Thymus (tissue), 11 donors: ENCODE measurements at regions not wholly inside any gene's neighbourhood (a gene's known extent, or its start where the extent isn't known, plus 50 kb on each side); places are given as distances from the start of the nearest gene placed in this dataset.

Source experiments
- DNase-seq, 9 donors: peaks; one replicate each; pipeline ENCODE4 v3.0.0-alpha.2; 2013; ENCODE audit warnings: low spot score in 9 of 9, low read depth in 6 of 9, missing footprints in 1 of 9
- H3K27ac ChIP-seq, 2 donors: one replicate each; pipeline ENCODE4 v1.5.1; 2013; ENCODE audit warnings: control low read depth in 1 of 2, low read depth in 1 of 2, low read length in 1 of 2, mild to moderate bottlenecking in 1 of 2, moderate library complexity in 1 of 2
- H3K27me3 ChIP-seq, 2 donors: one replicate each; pipeline ENCODE4 v1.5.1; 2013; ENCODE audit warnings: low read length in 1 of 2; ENCODE audit not compliant: control insufficient read depth in 2 of 2, insufficient read depth in 1 of 2
- H3K36me3 ChIP-seq, 2 donors: one replicate each; pipeline ENCODE4 v1.5.1; 2013; ENCODE audit warnings: low read length in 1 of 2, mild to moderate bottlenecking in 1 of 2, moderate library complexity in 1 of 2; ENCODE audit not compliant: control insufficient read depth in 2 of 2, insufficient read depth in 2 of 2
- H3K4me1 ChIP-seq, 2 donors: one replicate each; pipeline ENCODE4 v1.5.1; 2013; ENCODE audit warnings: low read length in 2 of 2; ENCODE audit not compliant: control insufficient read depth in 2 of 2, insufficient read depth in 2 of 2
- H3K4me3 ChIP-seq, 2 donors: one replicate each; pipeline ENCODE4 v1.5.1; 2013; ENCODE audit warnings: low read length in 2 of 2, control low read depth in 1 of 2, mild to moderate bottlenecking in 1 of 2
- H3K9me3 ChIP-seq, 2 donors: one replicate each; pipeline ENCODE4 v1.5.1; 2013; ENCODE audit warnings: low read length in 1 of 2, mild to moderate bottlenecking in 1 of 2; ENCODE audit not compliant: control insufficient read depth in 2 of 2, insufficient read depth in 1 of 2
- WGBS: extraction: QIAGEN DNeasy Blood & Tissue Kit; methylation state at CpG from one replicate; pipeline ENCODE4 v1.1.7; 2013; 5-methylcytosine and 5-hydroxymethylcytosine counted together
- donor health status: healthy.

GRCh38 chr13:109651854-109652253, 134.5 kb downstream of the IRS2 start:
- WGBS: 83% methylated on average over 6 of the region's 6 CpGs
- Histone ChIP-seq H3K4me3 (no peak overlapping the region), H3K36me3 (no peaks in the 10 kb centered on the region), H3K9me3 (no peaks in the 10 kb centered on the region), H3K27me3 (no peaks in the 10 kb centered on the region), H3K27ac (no peak overlapping the region), H3K4me1 (peaks cover 0 to 3% of the 10 kb centered on the region in 2 donors)
- DNase-seq: no peak

- no peak overlapping the region for H3K27ac ChIP-seq
- H3K9me3 ChIP-seq: no peaks in the 10 kb centered on the region
- DNase-seq: no peak
- H3K27me3 ChIP-seq: no peaks in the 10 kb centered on the region
- H3K4me3 ChIP-seq: no peak overlapping the region
- H3K4me1 ChIP-seq: peaks cover 0 to 3% of the 10 kb centered on the region in 2 donors
- H3K36me3 ChIP-seq: no peaks in the 10 kb centered on the region
- WGBS: 95% methylated on average over 5 of the region's 5 CpGs
Observed at GRCh38 chr13:109651311-109651710, 135.1 kb downstream of the IRS2 start.

GRCh38 chr13:109650861-109651260, 135.5 kb downstream of the IRS2 start:
- Histone ChIP-seq H3K27ac (no peak overlapping the region), H3K27me3 (no peaks in the 10 kb centered on the region), H3K36me3 (no peaks in the 10 kb centered on the region), H3K4me3 (no peak overlapping the region), H3K9me3 (no peaks in the 10 kb centered on the region), H3K4me1 (peaks cover 0 to 3% of the 10 kb centered on the region in 2 donors)
- no peak for DNase-seq
- 89% methylated on average over 3 of the region's 3 CpGs for WGBS

- Histone ChIP-seq H3K4me3 (no peak overlapping the region), H3K9me3 (no peaks in the 10 kb centered on the region), H3K4me1 (peaks cover 0 to 3% of the 10 kb centered on the region in 2 donors), H3K27ac (no peak overlapping the region), H3K27me3 (no peaks in the 10 kb centered on the region), H3K36me3 (no peaks in the 10 kb centered on the region)
- DNase-seq: no peak
- WGBS: 95% methylated on average over 3 of the region's 3 CpGs
Observed at GRCh38 chr13:109649713-109650112, 136.7 kb downstream of the IRS2 start.

GRCh38 chr13:109647699-109648098, 138.7 kb downstream of the IRS2 start:
- no peak overlapping the region for H3K27ac ChIP-seq
- no peak for DNase-seq
- H3K36me3 ChIP-seq: no peaks in the 10 kb centered on the region
- WGBS: 95% methylated on average over 2 of the region's 2 CpGs
- no peaks in the 10 kb centered on the region for H3K9me3 ChIP-seq
- no peak overlapping the region for H3K4me3 ChIP-seq
- peaks cover 0 to 3% of the 10 kb centered on the region in 2 donors for H3K4me1 ChIP-seq
- no peaks in the 10 kb centered on the region for H3K27me3 ChIP-seq

GRCh38 chr13:109647053-109647452, 139.3 kb downstream of the IRS2 start:
- WGBS: 95% methylated on average over 5 of the region's 5 CpGs

GRCh38 chr13:109646423-109646822, 140.0 kb downstream of the IRS2 start:
- DNase-seq: no peak
- 88% methylated on average over 5 of the region's 5 CpGs for WGBS
- Histone ChIP-seq H3K4me3 (no peak overlapping the region), H3K9me3 (no peaks in the 10 kb centered on the region), H3K36me3 (no peaks in the 10 kb centered on the region), H3K27ac (no peak overlapping the region), H3K27me3 (no peaks in the 10 kb centered on the region), H3K4me1 (peaks cover 0 to under 1% of the 10 kb centered on the region in 2 donors)

More at GRCh38 chr13:109647053-109647452, 139.3 kb downstream of the IRS2 start:
- Histone ChIP-seq H3K4me3 (no peak overlapping the region), H3K27ac (no peak overlapping the region), H3K36me3 (no peaks in the 10 kb centered on the region), H3K27me3 (no peaks in the 10 kb centered on the region), H3K9me3 (no peaks in the 10 kb centered on the region), H3K4me1 (peaks cover 0 to 3% of the 10 kb centered on the region in 2 donors)
- no peak for DNase-seq

- WGBS: 89% methylated on average over 6 of the region's 6 CpGs
- H3K27ac ChIP-seq: no peak overlapping the region
- H3K4me1 ChIP-seq: no peaks in the 10 kb centered on the region
- no peak overlapping the region for H3K4me3 ChIP-seq
- H3K27me3 ChIP-seq: no peaks in the 10 kb centered on the region
- DNase-seq: no peak
- H3K36me3 ChIP-seq: no peaks in the 10 kb centered on the region
- peaks cover 0 to 3% of the 10 kb centered on the region in 2 donors for H3K9me3 ChIP-seq
Observed at GRCh38 chr13:109645831-109646230, 140.6 kb downstream of the IRS2 start.

- Histone ChIP-seq H3K36me3 (no peaks in the 10 kb centered on the region), H3K27me3 (no peaks in the 10 kb centered on the region), H3K9me3 (peaks cover 0 to 12% of the 10 kb centered on the region in 2 donors), H3K4me3 (no peak overlapping the region), H3K27ac (no peak overlapping the region), H3K4me1 (no peaks in the 10 kb centered on the region)
- 96% methylated on average over 4 of the region's 4 CpGs for WGBS
- no peak for DNase-seq
Observed at GRCh38 chr13:109644956-109645355, 141.4 kb downstream of the IRS2 start.
